ENCODE measurements at regions not wholly inside any gene's neighbourhood (a gene's known extent, or its start where the extent isn't known, plus 50 kb on each side); places are given as distances from the start of the nearest gene placed in this dataset.
"Not testable (repeated sequence)": the region's sequence is repeated elsewhere in the genome, so short reads cannot be mapped to it uniquely, and the experiment has no call there.

GRCh38 chr11:13183826-13184196 is 93.8 kb upstream of the BMAL1 start:
- no peak for DNase-seq

GRCh38 chr11:13184295-13184794 is 93.2 kb upstream of the BMAL1 start:
- no peak for DNase-seq

GRCh38 chr11:13188179-13188578 is 89.4 kb upstream of the BMAL1 start:
- DNase-seq: no peak

GRCh38 chr11:13189561-13190426 is 87.8 kb upstream of the BMAL1 start:
- DNase-seq: no peak

- no peak for DNase-seq
Observed at GRCh38 chr11:13193613-13194012, 84.0 kb upstream of the BMAL1 start.

GRCh38 chr11:13197374-13197773 is 80.2 kb upstream of the BMAL1 start:
- DNase-seq: not testable (repeated sequence)

GRCh38 chr11:13205486-13205885 is 72.1 kb upstream of the BMAL1 start:
- no peak for DNase-seq

- no peak for DNase-seq
Observed at GRCh38 chr11:13206086-13206640, 71.4 kb upstream of the BMAL1 start.

- DNase-seq: no peak
Observed at GRCh38 chr11:13207270-13207664, 70.3 kb upstream of the BMAL1 start.

GRCh38 chr11:13207665-13208594 is 69.7 kb upstream of the BMAL1 start:
- no peak for DNase-seq

- DNase-seq: no peak
Observed at GRCh38 chr11:13208921-13209320, 68.7 kb upstream of the BMAL1 start.

GRCh38 chr11:13209379-13209778 is 68.2 kb upstream of the BMAL1 start:
- no peak for DNase-seq

- peak; percentile 10 for DNase-seq
Observed at GRCh38 chr11:13210424-13210823, 67.2 kb upstream of the BMAL1 start.

GRCh38 chr11:13214276-13214675 is 63.3 kb upstream of the BMAL1 start:
- no peak for DNase-seq

- no peak for DNase-seq
Observed at GRCh38 chr11:13215149-13215548, 62.4 kb upstream of the BMAL1 start.

GRCh38 chr11:13216019-13216710 is 61.4 kb upstream of the BMAL1 start:
- no peak for DNase-seq

- DNase-seq: no peak
Observed at GRCh38 chr11:13216711-13217075, 60.9 kb upstream of the BMAL1 start.

GRCh38 chr11:13218685-13219084 is 58.9 kb upstream of the BMAL1 start:
- not testable (repeated sequence) for DNase-seq

GRCh38 chr11:13220148-13220547 is 57.4 kb upstream of the BMAL1 start:
- no peak for DNase-seq

- DNase-seq: no peak
Observed at GRCh38 chr11:13221722-13222121, 55.9 kb upstream of the BMAL1 start.

GRCh38 chr11:13222285-13222684 is 55.3 kb upstream of the BMAL1 start:
- no peak for DNase-seq

- no peak for DNase-seq
Observed at GRCh38 chr11:13223112-13223511, 54.5 kb upstream of the BMAL1 start.

- DNase-seq: no peak
Observed at GRCh38 chr11:13224324-13224723, 53.3 kb upstream of the BMAL1 start.

All from effector CD4-positive, alpha-beta T cell (primary cell).